ENCODE measurements at regions not wholly inside any gene's neighbourhood (a gene's known extent, or its start where the extent isn't known, plus 50 kb on each side); places are given as distances from the start of the nearest gene placed in this dataset.

DNA sequence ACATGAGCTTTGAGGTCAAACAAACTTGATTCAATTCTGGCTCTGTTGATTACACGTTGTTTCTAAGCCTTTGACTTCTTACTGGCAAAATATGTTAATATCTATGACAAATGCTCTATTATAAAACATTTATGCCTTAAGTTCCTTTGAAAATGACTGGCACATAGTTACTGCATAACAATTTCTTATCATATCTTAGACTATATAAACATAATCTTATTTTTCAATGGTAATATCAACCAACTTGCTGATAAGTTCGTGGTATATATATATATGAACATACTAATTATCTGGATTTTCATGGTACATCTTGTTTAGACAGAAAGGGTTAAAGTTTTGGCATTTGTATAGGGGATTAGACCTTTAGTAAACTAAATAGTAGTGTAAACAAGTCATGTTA, 645.6 kb upstream of the ZNF804A start:
- H3K4me3 ChIP-seq (ENCODE audit: low read length): no peak overlapping the region
- H3K79me2 ChIP-seq (replicated peaks; ENCODE audit: insufficient read depth, low read length): no peaks in the 10 kb centered on the region
- H3K4me2 ChIP-seq (ENCODE audit: low read length): no peak overlapping the region
- H3K9me3 ChIP-seq (ENCODE audit: low read length): no peaks in the 10 kb centered on the region
- no peak overlapping the region for H3K9ac ChIP-seq (ENCODE audit: low read length)
- no peaks in the 10 kb centered on the region for H3F3A ChIP-seq (ENCODE audit: insufficient read depth, low read length, poor library complexity, severe bottlenecking)
- no peak for TF ChIP-seq MXI1 (conservative IDR thresholded peaks at IDR 0.05; ENCODE audit: poor library complexity, severe bottlenecking)
- no peak for TF ChIP-seq EP300 (conservative IDR thresholded peaks at IDR 0.05; ENCODE audit: poor library complexity, severe bottlenecking)
- TF ChIP-seq POLR2AphosphoS5 (IDR thresholded peaks at IDR 0.05): no peak
- TF ChIP-seq EZH2 (IDR thresholded peaks at IDR 0.05; ENCODE audit: borderline replicate concordance, insufficient read depth, low read length, poor library complexity, severe bottlenecking): no peak
- no peak for TF ChIP-seq TAF1 (IDR thresholded peaks at IDR 0.05; ENCODE audit: low read depth)
- H3K9me2 ChIP-seq (ENCODE audit: insufficient read depth, low read length): no peaks in the 10 kb centered on the region
- H3K36me3 ChIP-seq (ENCODE audit: insufficient read depth, low read length): no peaks in the 10 kb centered on the region
- H3K27me3 ChIP-seq (ENCODE audit: insufficient read depth, low read depth, low read length): no peaks in the 10 kb centered on the region
- no peak overlapping the region for H2AFZ ChIP-seq (ENCODE audit: low read depth, low read length)
- no peak overlapping the region for H3K27ac ChIP-seq (ENCODE audit: low read length)
- H4K20me1 ChIP-seq (ENCODE audit: insufficient read depth): no peaks in the 10 kb centered on the region

DNA sequence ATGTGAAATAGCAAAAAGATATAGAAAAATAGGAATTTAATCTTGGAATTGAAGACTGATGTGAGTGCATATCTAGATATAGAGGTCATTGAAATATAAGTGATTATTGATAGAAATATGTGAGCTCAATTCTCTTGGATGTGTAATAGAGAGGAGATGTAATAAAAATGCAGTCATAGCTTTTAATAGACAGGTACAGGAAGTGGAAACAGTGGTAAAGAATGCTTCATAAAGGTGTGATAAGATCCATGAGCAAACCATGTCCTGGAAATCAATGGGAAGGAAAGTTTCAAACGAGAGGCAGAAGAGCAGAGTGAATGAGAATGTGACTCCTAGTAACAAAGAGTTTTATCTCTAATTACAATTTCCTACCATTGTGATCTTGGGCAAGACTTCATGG, 634.7 kb upstream of the ZNF804A start:
- Histone ChIP-seq H3K27me3 (ENCODE audit: insufficient read depth, low read depth, low read length) (no peaks in the 10 kb centered on the region), H2AFZ (ENCODE audit: low read depth, low read length) (no peak overlapping the region), H3K79me2 (replicated peaks; ENCODE audit: insufficient read depth, low read length) (no peaks in the 10 kb centered on the region), H3K9me3 (ENCODE audit: low read length) (no peaks in the 10 kb centered on the region), H4K20me1 (ENCODE audit: insufficient read depth) (no peaks in the 10 kb centered on the region), H3K9ac (ENCODE audit: low read length) (no peak overlapping the region), H3K4me2 (ENCODE audit: low read length) (no peak overlapping the region), H3F3A (ENCODE audit: insufficient read depth, low read length, poor library complexity, severe bottlenecking) (no peaks in the 10 kb centered on the region), H3K27ac (ENCODE audit: low read length) (no peak overlapping the region), H3K36me3 (ENCODE audit: insufficient read depth, low read length) (no peaks in the 10 kb centered on the region), H3K9me2 (ENCODE audit: insufficient read depth, low read length) (no peaks in the 10 kb centered on the region), H3K4me3 (ENCODE audit: low read length) (no peak overlapping the region)
- TF ChIP-seq, protein P1, sequence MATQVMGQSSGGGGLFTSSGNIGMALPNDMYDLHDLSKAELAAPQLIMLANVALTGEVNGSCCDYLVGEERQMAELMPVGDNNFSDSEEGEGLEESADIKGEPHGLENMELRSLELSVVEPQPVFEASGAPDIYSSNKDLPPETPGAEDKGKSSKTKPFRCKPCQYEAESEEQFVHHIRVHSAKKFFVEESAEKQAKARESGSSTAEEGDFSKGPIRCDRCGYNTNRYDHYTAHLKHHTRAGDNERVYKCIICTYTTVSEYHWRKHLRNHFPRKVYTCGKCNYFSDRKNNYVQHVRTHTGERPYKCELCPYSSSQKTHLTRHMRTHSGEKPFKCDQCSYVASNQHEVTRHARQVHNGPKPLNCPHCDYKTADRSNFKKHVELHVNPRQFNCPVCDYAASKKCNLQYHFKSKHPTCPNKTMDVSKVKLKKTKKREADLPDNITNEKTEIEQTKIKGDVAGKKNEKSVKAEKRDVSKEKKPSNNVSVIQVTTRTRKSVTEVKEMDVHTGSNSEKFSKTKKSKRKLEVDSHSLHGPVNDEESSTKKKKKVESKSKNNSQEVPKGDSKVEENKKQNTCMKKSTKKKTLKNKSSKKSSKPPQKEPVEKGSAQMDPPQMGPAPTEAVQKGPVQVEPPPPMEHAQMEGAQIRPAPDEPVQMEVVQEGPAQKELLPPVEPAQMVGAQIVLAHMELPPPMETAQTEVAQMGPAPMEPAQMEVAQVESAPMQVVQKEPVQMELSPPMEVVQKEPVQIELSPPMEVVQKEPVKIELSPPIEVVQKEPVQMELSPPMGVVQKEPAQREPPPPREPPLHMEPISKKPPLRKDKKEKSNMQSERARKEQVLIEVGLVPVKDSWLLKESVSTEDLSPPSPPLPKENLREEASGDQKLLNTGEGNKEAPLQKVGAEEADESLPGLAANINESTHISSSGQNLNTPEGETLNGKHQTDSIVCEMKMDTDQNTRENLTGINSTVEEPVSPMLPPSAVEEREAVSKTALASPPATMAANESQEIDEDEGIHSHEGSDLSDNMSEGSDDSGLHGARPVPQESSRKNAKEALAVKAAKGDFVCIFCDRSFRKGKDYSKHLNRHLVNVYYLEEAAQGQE (IDR thresholded peaks at IDR 0.05; ENCODE audit: borderline replicate concordance): no peak
- TF ChIP-seq TAF1 (IDR thresholded peaks at IDR 0.05; ENCODE audit: low read depth): no peak
- TF ChIP-seq EZH2 (IDR thresholded peaks at IDR 0.05; ENCODE audit: borderline replicate concordance, insufficient read depth, low read length, poor library complexity, severe bottlenecking): no peak
- no peak for TF ChIP-seq RAD21 (conservative IDR thresholded peaks at IDR 0.05)
- TF ChIP-seq POLR2AphosphoS5 (IDR thresholded peaks at IDR 0.05): no peak
- TF ChIP-seq, protein P2, sequence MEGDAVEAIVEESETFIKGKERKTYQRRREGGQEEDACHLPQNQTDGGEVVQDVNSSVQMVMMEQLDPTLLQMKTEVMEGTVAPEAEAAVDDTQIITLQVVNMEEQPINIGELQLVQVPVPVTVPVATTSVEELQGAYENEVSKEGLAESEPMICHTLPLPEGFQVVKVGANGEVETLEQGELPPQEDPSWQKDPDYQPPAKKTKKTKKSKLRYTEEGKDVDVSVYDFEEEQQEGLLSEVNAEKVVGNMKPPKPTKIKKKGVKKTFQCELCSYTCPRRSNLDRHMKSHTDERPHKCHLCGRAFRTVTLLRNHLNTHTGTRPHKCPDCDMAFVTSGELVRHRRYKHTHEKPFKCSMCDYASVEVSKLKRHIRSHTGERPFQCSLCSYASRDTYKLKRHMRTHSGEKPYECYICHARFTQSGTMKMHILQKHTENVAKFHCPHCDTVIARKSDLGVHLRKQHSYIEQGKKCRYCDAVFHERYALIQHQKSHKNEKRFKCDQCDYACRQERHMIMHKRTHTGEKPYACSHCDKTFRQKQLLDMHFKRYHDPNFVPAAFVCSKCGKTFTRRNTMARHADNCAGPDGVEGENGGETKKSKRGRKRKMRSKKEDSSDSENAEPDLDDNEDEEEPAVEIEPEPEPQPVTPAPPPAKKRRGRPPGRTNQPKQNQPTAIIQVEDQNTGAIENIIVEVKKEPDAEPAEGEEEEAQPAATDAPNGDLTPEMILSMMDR (IDR thresholded peaks at IDR 0.05; ENCODE audit: poor library complexity, severe bottlenecking): no peak
- no peak for TF ChIP-seq MXI1 (conservative IDR thresholded peaks at IDR 0.05; ENCODE audit: poor library complexity, severe bottlenecking)
- TF ChIP-seq SMC3 (conservative IDR thresholded peaks at IDR 0.05; ENCODE audit: poor library complexity): no peak
